Endothelial cell of umbilical vein (primary cell): ENCODE measurements at regions not wholly inside any gene's neighbourhood (a gene's known extent, or its start where the extent isn't known, plus 50 kb on each side); places are given as distances from the start of the nearest gene placed in this dataset.

Experiments
- BruUV-seq: library from RNA; stranded (reverse); fragments of 400-500 nt; replicated peaks from 2 replicates; lab custom pipeline; 2021; lab: Mats Ljungman, UMichigan
- CTCF ChIA-PET: fragments of 300-600, 350-600 bp; sonication (Branson Sonifier 250); formaldehyde crosslinking; loops from one replicate; lab custom pipeline; 2021; ENCODE audit warnings: antibody characterized with exemption, inconsistent platforms; lab: Charles Lee
- POLR2A ChIA-PET: fragments of 300-600, 350-600 bp; sonication (Branson Sonifier 250); formaldehyde crosslinking; loops from one replicate; lab custom pipeline; 2021; ENCODE audit warnings: antibody characterized with exemption, inconsistent platforms; lab: Charles Lee
- DNase-seq: peaks from one replicate; pipeline ENCODE4 v3.0.0-alpha.2; 2011; ENCODE audit warnings: low read depth, low spot score
- FAIRE-seq: peaks from 2 replicates; lab custom pipeline; 2011; peaks lifted over from hg19 to GRCh38; lab: Jason Lieb, UNC
- H2AFZ ChIP-seq: 2 replicates; pipeline ENCODE4 v1.6.0; 2012; ENCODE audit warnings: low read depth, low read length, control low read depth, inconsistent platforms
- H3K27ac ChIP-seq: 2 replicates; pipeline ENCODE4 v1.5.1; 2011; ENCODE audit warnings: low read depth, mild to moderate bottlenecking, control low read depth, low read length, moderate library complexity; ENCODE audit not compliant: insufficient read depth
- H3K27me3 ChIP-seq, 2 experiments: 2 replicates each; pipeline versions ENCODE4 v1.6.0 to v1.6.1; 2011; ENCODE audit warnings: low read length in 2 of 2, mixed read lengths in 1 of 2; ENCODE audit not compliant: control insufficient read depth in 2 of 2, insufficient read depth in 2 of 2
- H3K36me3 ChIP-seq, 2 experiments: 2 replicates in 1 of 2; 3 replicates in 1 of 2; pipeline ENCODE4 v1.5.1; 2011; ENCODE audit warnings: low read length in 2 of 2, mild to moderate bottlenecking in 1 of 2, moderate library complexity in 1 of 2; ENCODE audit not compliant: control insufficient read depth in 2 of 2, insufficient read depth in 2 of 2; ENCODE audit errors: extremely low read depth in 1 of 2
- H3K4me1 ChIP-seq: 3 replicates; pipeline ENCODE4 v1.5.1; 2011; ENCODE audit warnings: mild to moderate bottlenecking, low read length; ENCODE audit not compliant: control insufficient read depth, insufficient read depth; ENCODE audit errors: extremely low read depth
- H3K4me2 ChIP-seq: 2 replicates; pipeline ENCODE4 v1.6.1; 2011; ENCODE audit warnings: low read length, control low read depth, mixed read lengths; ENCODE audit not compliant: insufficient read depth
- H3K4me3 ChIP-seq, 3 experiments: fragments of 200-600 bp in 1 of 3; sonication (generic), shearing (Covaris generic) in 1 of 3; replicated peaks in 1 of 3; 2 replicates each; pipeline ENCODE4 v1.5.1; 2011 to 2016; ENCODE audit warnings: control low read depth in 3 of 3, low read length in 3 of 3, mild to moderate bottlenecking in 2 of 3, inconsistent platforms in 1 of 3, low read depth in 1 of 3, moderate library complexity in 1 of 3; ENCODE audit not compliant: insufficient read depth in 1 of 3
- H3K79me2 ChIP-seq: 2 replicates; pipeline ENCODE4 v1.6.0; 2012; ENCODE audit warnings: low read length, inconsistent platforms; ENCODE audit not compliant: control insufficient read depth, insufficient read depth
- H3K9ac ChIP-seq: replicated peaks from 2 replicates; pipeline ENCODE3; 2011; ENCODE audit warnings: low read length, control low read depth; ENCODE audit not compliant: insufficient read depth; ENCODE audit errors: extremely low read depth
- H3K9me1 ChIP-seq: replicated peaks from 3 replicates; pipeline ENCODE4 v1.6.0; 2011; ENCODE audit warnings: mild to moderate bottlenecking, low read length; ENCODE audit not compliant: control insufficient read depth, insufficient read depth; ENCODE audit errors: extremely low read depth
- H3K9me3 ChIP-seq: replicated peaks from 2 replicates; pipeline ENCODE4 v1.5.1; 2012; ENCODE audit warnings: low read length, inconsistent platforms; ENCODE audit not compliant: control insufficient read depth, insufficient read depth
- H4K20me1 ChIP-seq: replicated peaks from 2 replicates; pipeline ENCODE3; 2011; ENCODE audit warnings: mild to moderate bottlenecking, low read length; ENCODE audit not compliant: control insufficient read depth, insufficient read depth; ENCODE audit errors: extremely low read depth
- CTCF ChIP-seq, 2 donors: IDR thresholded peaks; 1 replicate in 1 of 2; 2 replicates in 1 of 2; pipeline ENCODE4 v1.5.1; 2011; ENCODE audit warnings: low read length in 2 of 2, mild to moderate bottlenecking in 2 of 2, moderate library complexity in 2 of 2, control low read depth in 1 of 2, inconsistent platforms in 1 of 2, low read depth in 1 of 2; ENCODE audit not compliant: insufficient read depth in 1 of 2; ENCODE audit errors: extremely low read depth in 1 of 2
- EZH2 ChIP-seq: IDR thresholded peaks from 2 replicates; pipeline ENCODE4 v1.6.1; 2012; ENCODE audit warnings: borderline replicate concordance, low read depth, mild to moderate bottlenecking, moderate library complexity, low read length, inconsistent platforms; ENCODE audit not compliant: severe bottlenecking
- FOS ChIP-seq: IDR thresholded peaks from 2 replicates; pipeline ENCODE4 v1.6.1; 2011; ENCODE audit warnings: mild to moderate bottlenecking, low read length, moderate library complexity, borderline replicate concordance; ENCODE audit not compliant: insufficient read depth
- GATA2 ChIP-seq: IDR thresholded peaks from 2 replicates; pipeline ENCODE4 v1.7.0; 2011; ENCODE audit warnings: low read depth, mild to moderate bottlenecking, moderate library complexity, mixed read lengths, low read length; ENCODE audit not compliant: insufficient read length, insufficient read depth
- JUN ChIP-seq: IDR thresholded peaks from 2 replicates; pipeline ENCODE4 v1.6.1; 2011; ENCODE audit warnings: borderline replicate concordance, low read depth; ENCODE audit not compliant: insufficient read length, insufficient read depth
- MAX ChIP-seq: IDR thresholded peaks from 2 replicates; pipeline ENCODE4 v1.6.1; 2011; ENCODE audit not compliant: insufficient read depth, insufficient read length
- MYC ChIP-seq: IDR thresholded peaks from one replicate; pipeline ENCODE4 v1.6.1; 2011; ENCODE audit warnings: mild to moderate bottlenecking, low read depth, low read length
- POLR2A ChIP-seq: IDR thresholded peaks from 2 replicates; pipeline ENCODE4 v1.6.1; 2012; ENCODE audit warnings: low read depth, mild to moderate bottlenecking, control low read depth, low read length
- POLR2AphosphoS5 ChIP-seq: IDR thresholded peaks from 2 replicates; pipeline ENCODE4 v1.6.1; 2012; ENCODE audit warnings: low read depth, mild to moderate bottlenecking, control low read depth, low read length, moderate library complexity; ENCODE audit not compliant: insufficient read depth
- dilution Hi-C: fragments of 300-500 bp; cut with MboI; formaldehyde crosslinking; loops from one replicate; pipeline ENCODE4 v1.15.0; 2019; ENCODE audit warnings: low sequenced_read_pairs; ENCODE audit not compliant: extremely low pct_ligation_motif_present
- intact Hi-C: fragments of 100-400 bp; cut with micrococcal nuclease; formaldehyde crosslinking; loops from one replicate; pipeline ENCODE4 v1.10.0; 2022

- CTCF ChIA-PET: no interaction called here
- TF ChIP-seq EZH2 (no peak), MYC (no peak), POLR2AphosphoS5 (no peak), MAX (no peak), JUN (no peak), GATA2 (no peak), CTCF (IDR thresholded peaks at IDR 0.05; ENCODE audit: extremely low read depth in 1 of 2, insufficient read depth in 1 of 2, low read depth in 1 of 2, low read length in 2 of 2) (no peak), POLR2A (no peak), FOS (no peak)
- H3K4me2 ChIP-seq: no peak overlapping the region
- no peaks in the 10 kb centered on the region for H3K4me1 ChIP-seq
- no peak overlapping the region for H3K4me3 ChIP-seq
- H3K9ac ChIP-seq: no peak overlapping the region
- POLR2A ChIA-PET: no interaction called here
- H3K27ac ChIP-seq: no peak overlapping the region
- no peaks in the 10 kb centered on the region for H3K36me3 ChIP-seq
- intact Hi-C loops: no loop called here
- H4K20me1 ChIP-seq: no peaks in the 10 kb centered on the region
- no TSS peak for BruUV-seq
- no peaks in the 10 kb centered on the region for H3K27me3 ChIP-seq
- DNase-seq (no peak), FAIRE-seq (no peak)
- dilution Hi-C loops: no loop called here
- H2AFZ ChIP-seq: no peak overlapping the region
- H3K9me1 ChIP-seq: no peaks in the 10 kb centered on the region
- peaks cover 10% of the 10 kb centered on the region for H3K9me3 ChIP-seq
- H3K79me2 ChIP-seq: no peaks in the 10 kb centered on the region
Observed at GRCh38 chr10:131011936-131012640, 299.4 kb downstream of the TCERG1L start.
